Activated B cell treated with CpG ODN at 0.5 μM for 24 hours (primary cell): ENCODE measurements at regions not wholly inside any gene's neighbourhood (a gene's known extent, or its start where the extent isn't known, plus 50 kb on each side); places are given as distances from the start of the nearest gene placed in this dataset.
"Not testable (repeated sequence)": the region's sequence is repeated elsewhere in the genome, so short reads cannot be mapped to it uniquely, and the experiment has no call there.

Source experiments
- ATAC-seq: fragments of 200-7000 bp; cut with Tn5 transposase; one replicate; pipeline ENCODE4 v1.10.0; 2021; ENCODE audit warnings: low read depth, mild to moderate bottlenecking, moderate library complexity
- CTCF ChIA-PET: fragments of 350-600 bp; sonication (Branson Sonifier 250); formaldehyde crosslinking; loops from one replicate; lab custom pipeline; 2021; ENCODE audit warnings: antibody characterized with exemption; lab: Charles Lee
- POLR2A ChIA-PET: fragments of 350-600 bp; sonication (Branson Sonifier 250); formaldehyde crosslinking; loops from one replicate; lab custom pipeline; 2021; ENCODE audit warnings: antibody characterized with exemption; lab: Charles Lee
- DNase-seq: peaks from one replicate; pipeline ENCODE4 v3.0.0; 2022
- H3K27ac Mint-ChIP-seq: one replicate; pipeline ENCODE4 v1.8.0; 2020; ENCODE audit warnings: mixed read lengths
- H3K27me3 Mint-ChIP-seq: one replicate; pipeline ENCODE4 v1.8.0; 2021; ENCODE audit warnings: mixed read lengths
- H3K36me3 Mint-ChIP-seq: one replicate; pipeline ENCODE4 v1.8.0; 2021; ENCODE audit warnings: low read depth, mixed read lengths
- H3K4me1 Mint-ChIP-seq: one replicate; pipeline ENCODE4 v1.8.0; 2021; ENCODE audit warnings: mixed read lengths
- H3K4me3 Mint-ChIP-seq: one replicate; pipeline ENCODE4 v1.8.0; 2020; ENCODE audit warnings: mild to moderate bottlenecking, mixed read lengths
- H3K9me3 Mint-ChIP-seq: one replicate; pipeline ENCODE4 v1.8.0; 2020; ENCODE audit warnings: mixed read lengths
- intact Hi-C: fragments of 100-400 bp; cut with micrococcal nuclease; formaldehyde crosslinking; loops from one replicate; pipeline ENCODE4 v1.15.1; 2024
- TF ChIP-seq, protein P1 (sequence below): fragments of 200-600 bp; IDR thresholded peaks from one replicate; pipeline ENCODE4 v1.8.0; 2022; ENCODE audit warnings: antibody characterized with exemption, mild to moderate bottlenecking

GRCh38 chr11:56845121-56845732 is 96.7 kb upstream of the OR9G4 start:
- Mint-ChIP-seq H3K27me3 (no peaks in the 10 kb centered on the region), H3K27ac (no peak overlapping the region), H3K36me3 (no peaks in the 10 kb centered on the region), H3K9me3 (no peaks in the 10 kb centered on the region), H3K4me3 (no peak overlapping the region), H3K4me1 (no peaks in the 10 kb centered on the region)
- TF ChIP-seq, protein P1, sequence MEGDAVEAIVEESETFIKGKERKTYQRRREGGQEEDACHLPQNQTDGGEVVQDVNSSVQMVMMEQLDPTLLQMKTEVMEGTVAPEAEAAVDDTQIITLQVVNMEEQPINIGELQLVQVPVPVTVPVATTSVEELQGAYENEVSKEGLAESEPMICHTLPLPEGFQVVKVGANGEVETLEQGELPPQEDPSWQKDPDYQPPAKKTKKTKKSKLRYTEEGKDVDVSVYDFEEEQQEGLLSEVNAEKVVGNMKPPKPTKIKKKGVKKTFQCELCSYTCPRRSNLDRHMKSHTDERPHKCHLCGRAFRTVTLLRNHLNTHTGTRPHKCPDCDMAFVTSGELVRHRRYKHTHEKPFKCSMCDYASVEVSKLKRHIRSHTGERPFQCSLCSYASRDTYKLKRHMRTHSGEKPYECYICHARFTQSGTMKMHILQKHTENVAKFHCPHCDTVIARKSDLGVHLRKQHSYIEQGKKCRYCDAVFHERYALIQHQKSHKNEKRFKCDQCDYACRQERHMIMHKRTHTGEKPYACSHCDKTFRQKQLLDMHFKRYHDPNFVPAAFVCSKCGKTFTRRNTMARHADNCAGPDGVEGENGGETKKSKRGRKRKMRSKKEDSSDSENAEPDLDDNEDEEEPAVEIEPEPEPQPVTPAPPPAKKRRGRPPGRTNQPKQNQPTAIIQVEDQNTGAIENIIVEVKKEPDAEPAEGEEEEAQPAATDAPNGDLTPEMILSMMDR = no peak
- CTCF ChIA-PET = no interaction called here
- POLR2A ChIA-PET = no interaction called here
- no peak for DNase-seq
- ATAC-seq = no peak
- intact Hi-C loops = loop anchor here (10.0 kb wide), 1 partner anchor 680 kb away; no protein-coding TSS in a partner anchor

DNA sequence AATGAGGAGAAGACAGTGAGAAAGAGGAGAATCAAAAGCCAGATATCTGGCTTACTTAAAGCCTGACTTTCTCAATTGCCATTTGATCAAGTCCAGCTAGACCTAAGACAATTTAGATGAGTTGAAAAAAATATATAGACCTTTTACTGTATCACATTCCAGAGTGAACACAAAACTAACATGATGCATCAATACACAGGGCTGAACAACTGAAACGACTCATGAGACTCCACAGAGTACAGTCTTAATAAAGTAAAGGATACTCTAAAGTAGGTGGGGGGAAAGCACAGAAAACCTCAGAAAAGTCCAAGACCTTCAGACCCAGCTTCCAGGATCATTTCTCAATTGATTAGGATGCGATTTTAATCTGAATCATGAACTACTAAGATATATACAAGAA is 95.3 kb upstream of the OR9G4 start:
- Mint-ChIP-seq H3K4me1 (no peaks in the 10 kb centered on the region), H3K4me3 (no peak overlapping the region), H3K36me3 (no peaks in the 10 kb centered on the region), H3K27ac (no peak overlapping the region), H3K27me3 (no peaks in the 10 kb centered on the region), H3K9me3 (no peaks in the 10 kb centered on the region)
- TF ChIP-seq, protein P1 = no peak
- CTCF ChIA-PET = no interaction called here
- POLR2A ChIA-PET = no interaction called here
- DNase-seq (no peak), ATAC-seq (no peak)
- intact Hi-C loops = loop anchor here (10.0 kb wide), 1 partner anchor 681 kb away; no protein-coding TSS in a partner anchor

GRCh38 chr11:56842814-56843794 is 94.6 kb upstream of the OR9G4 start:
- ATAC-seq (no peak), DNase-seq (no peak)
- no peaks in the 10 kb centered on the region for H3K4me1 Mint-ChIP-seq
- H3K36me3 Mint-ChIP-seq = no peaks in the 10 kb centered on the region
- intact Hi-C loops = loop anchor here (10.0 kb wide), 1 partner anchor 682 kb away; no protein-coding TSS in a partner anchor
- TF ChIP-seq, protein P1 = no peak
- H3K4me3 Mint-ChIP-seq = no peak overlapping the region
- H3K27ac Mint-ChIP-seq = no peak overlapping the region
- H3K27me3 Mint-ChIP-seq = no peaks in the 10 kb centered on the region
- H3K9me3 Mint-ChIP-seq = no peaks in the 10 kb centered on the region
- ChIA-PET POLR2A (no interaction called here), CTCF (interaction anchor here (4.2 kb wide), 1 partner anchor 408 kb away, joined by 31 read pairs; no protein-coding TSS in a partner anchor)

GRCh38 chr11:56841210-56841810 is 92.8 kb upstream of the OR9G4 start:
- TF ChIP-seq, protein P1 = no peak
- H3K4me1 Mint-ChIP-seq = no peaks in the 10 kb centered on the region
- ATAC-seq (no peak), DNase-seq (no peak)
- ChIA-PET CTCF (interaction anchor here (1.4 to 4.2 kb wide), 2 partner anchors 409 to 437 kb away, joined by 4 to 31 read pairs; no protein-coding TSS in a partner anchor), POLR2A (no interaction called here)
- intact Hi-C loops = loop anchor here (10.0 kb wide), 1 partner anchor 683 kb away; no protein-coding TSS in a partner anchor
- H3K27ac Mint-ChIP-seq = no peak overlapping the region
- H3K4me3 Mint-ChIP-seq = no peak overlapping the region
- H3K9me3 Mint-ChIP-seq = no peaks in the 10 kb centered on the region
- H3K27me3 Mint-ChIP-seq = no peaks in the 10 kb centered on the region
- no peaks in the 10 kb centered on the region for H3K36me3 Mint-ChIP-seq

DNA sequence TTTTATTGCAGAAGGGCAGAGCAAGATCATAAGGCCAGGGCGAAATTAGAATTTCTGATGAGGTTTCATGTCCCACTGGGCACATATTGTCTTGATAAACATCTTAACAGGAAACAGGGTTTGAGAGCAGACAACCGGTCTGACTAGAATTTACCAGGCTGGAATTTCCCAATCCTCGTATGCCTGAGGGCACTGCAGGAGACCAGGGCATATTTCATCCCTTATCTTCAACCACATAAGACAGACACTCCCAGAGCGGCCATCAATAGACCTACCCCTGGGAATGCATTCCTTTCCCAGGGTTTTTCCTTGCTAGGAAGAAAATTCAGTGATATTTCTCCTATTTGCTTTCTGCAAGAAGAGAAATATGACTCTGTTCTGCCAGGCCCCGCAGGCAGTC is 78.9 kb upstream of the OR9G4 start:
- intact Hi-C loops, CTCF ChIA-PET, H3K36me3 Mint-ChIP-seq, H3K4me3 Mint-ChIP-seq, H3K27ac Mint-ChIP-seq, ATAC-seq, DNase-seq, H3K4me1 Mint-ChIP-seq, POLR2A ChIA-PET, H3K27me3 Mint-ChIP-seq: not testable (repeated sequence)
- peaks cover 14% of the 10 kb centered on the region for H3K9me3 Mint-ChIP-seq
